GM19035 (cell line): ENCODE measurements at regions not wholly inside any gene's neighbourhood (a gene's known extent, or its start where the extent isn't known, plus 50 kb on each side); places are given as distances from the start of the nearest gene placed in this dataset.

ENCODE experiments used
- ATAC-seq: cut with Tn5 transposase; IDR thresholded peaks from one replicate; pipeline ENCODE4 v1.9.1; 2021; ENCODE audit not compliant: unreplicated experiment

- no peak for ATAC-seq
Measured at GRCh38 chr4:178689926-178690325, 1247.7 kb upstream of the AGA start.

- no peak for ATAC-seq
Measured at GRCh38 chr4:178693816-178694215, 1251.6 kb upstream of the AGA start.

GRCh38 chr4:178696515-178696914 is 1254.3 kb upstream of the AGA start:
- no peak for ATAC-seq

- ATAC-seq, result no peak
Measured at GRCh38 chr4:178712486-178712885, 1270.2 kb upstream of the AGA start.

- no peak for ATAC-seq
Measured at GRCh38 chr4:178738026-178738425, 1295.8 kb upstream of the AGA start.

GRCh38 chr4:178745203-178745602 is 1303.0 kb upstream of the AGA start:
- ATAC-seq, result no peak

GRCh38 chr4:178752954-178753525 is 1310.8 kb upstream of the AGA start:
- no peak for ATAC-seq

GRCh38 chr4:178778496-178778895 is 1336.3 kb upstream of the AGA start:
- no peak for ATAC-seq

GRCh38 chr4:178781779-178782178 is 1339.5 kb upstream of the AGA start:
- no peak for ATAC-seq

- ATAC-seq, result no peak
Measured at GRCh38 chr4:178784491-178784890, 1342.3 kb upstream of the AGA start.

- ATAC-seq, result no peak
Measured at GRCh38 chr4:178789279-178789678, 1347.0 kb upstream of the AGA start.

GRCh38 chr4:178799204-178799603 is 1357.0 kb upstream of the AGA start:
- no peak for ATAC-seq

GRCh38 chr4:178808106-178808505 is 1365.9 kb upstream of the AGA start:
- ATAC-seq, result no peak

- ATAC-seq, result no peak
Measured at GRCh38 chr4:178809921-178810320, 1367.7 kb upstream of the AGA start.

GRCh38 chr4:178811356-178811755 is 1369.1 kb upstream of the AGA start:
- ATAC-seq, result no peak

GRCh38 chr4:178812866-178813265 is 1370.6 kb upstream of the AGA start:
- no peak for ATAC-seq

GRCh38 chr4:178814908-178815307 is 1372.7 kb upstream of the AGA start:
- no peak for ATAC-seq

GRCh38 chr4:178823673-178824295 is 1381.5 kb upstream of the AGA start:
- no peak for ATAC-seq

- no peak for ATAC-seq
Measured at GRCh38 chr4:178836865-178837264, 1394.6 kb upstream of the AGA start.

- ATAC-seq, result no peak
Measured at GRCh38 chr4:178838776-178839175, 1396.5 kb upstream of the AGA start.

GRCh38 chr4:178856139-178856800 is 1414.0 kb upstream of the AGA start:
- no peak for ATAC-seq

GRCh38 chr4:178871476-178871875 is 1429.2 kb upstream of the AGA start:
- no peak for ATAC-seq

GRCh38 chr4:178881937-178882336 is 1439.7 kb upstream of the AGA start:
- no peak for ATAC-seq
